Mammary epithelial cell (primary cell): ENCODE measurements at regions not wholly inside any gene's neighbourhood (a gene's known extent, or its start where the extent isn't known, plus 50 kb on each side); places are given as distances from the start of the nearest gene placed in this dataset.

Experiments used
- CTCF ChIP-seq, 2 donors: IDR thresholded peaks in 1 of 2; conservative IDR thresholded peaks in 1 of 2; 2 replicates each; pipeline ENCODE4 v1.5.1; 2011 to 2012; ENCODE audit warnings: inconsistent platforms in 2 of 2, low read length in 2 of 2, mild to moderate bottlenecking in 2 of 2, control low read depth in 1 of 2, low read depth in 1 of 2; ENCODE audit not compliant: insufficient read depth in 1 of 2; ENCODE audit errors: extremely low read depth in 1 of 2
- EZH2 ChIP-seq: IDR thresholded peaks from 2 replicates; pipeline ENCODE4 v1.6.1; 2012; ENCODE audit warnings: low read length, inconsistent platforms, borderline replicate concordance

GRCh38 chr5:3347741-3348140 lies 247.9 kb upstream of the IRX1 start:
- TF ChIP-seq CTCF (conservative IDR thresholded peaks at IDR 0.05 in 1 of 2, IDR thresholded peaks at IDR 0.05 in 1 of 2; ENCODE audit: extremely low read depth in 1 of 2, insufficient read depth in 1 of 2, low read depth in 1 of 2, low read length in 2 of 2): no peak
- TF ChIP-seq EZH2: no peak
